Activated CD8-positive, alpha-beta memory T cell treated with anti-CD3 and anti-CD28 coated beads, Interleukin-2, amount 10 ng/mL, durations not matched to agents 7 days and 5 days (primary cell): ENCODE measurements at regions not wholly inside any gene's neighbourhood (a gene's known extent, or its start where the extent isn't known, plus 50 kb on each side); places are given as distances from the start of the nearest gene placed in this dataset.

ENCODE experiments used
- ATAC-seq: fragments of 150-1000 bp; cut with Tn5 transposase; one replicate; pipeline ENCODE4 v1.10.0; 2021; ENCODE audit warnings: moderate library complexity
- CTCF ChIA-PET: fragments of 350-600 bp; sonication (Branson Sonifier 250); formaldehyde crosslinking; loops from one replicate; lab custom pipeline; 2021; ENCODE audit warnings: antibody characterized with exemption; lab: Charles Lee
- DNase-seq: peaks from one replicate; pipeline ENCODE4 v3.0.0-alpha.2; 2020
- H3K27ac Mint-ChIP-seq: one replicate; pipeline ENCODE4 v1.8.0; 2021; ENCODE audit warnings: mild to moderate bottlenecking, mixed read lengths
- H3K27me3 Mint-ChIP-seq: one replicate; pipeline ENCODE4 v1.8.0; 2021; ENCODE audit warnings: mixed read lengths
- H3K36me3 Mint-ChIP-seq: one replicate; pipeline ENCODE4 v1.8.0; 2021; ENCODE audit warnings: mild to moderate bottlenecking, mixed read lengths
- H3K4me1 Mint-ChIP-seq: one replicate; pipeline ENCODE4 v1.8.0; 2021; ENCODE audit warnings: mixed read lengths
- H3K4me3 Mint-ChIP-seq: one replicate; pipeline ENCODE4 v1.8.0; 2021; ENCODE audit warnings: mild to moderate bottlenecking, moderate library complexity, mixed read lengths
- H3K9me3 Mint-ChIP-seq: one replicate; pipeline ENCODE4 v1.8.0; 2022; ENCODE audit warnings: low read depth, mixed read lengths

- H3K27ac Mint-ChIP-seq = no peak overlapping the region
- H3K9me3 Mint-ChIP-seq = peaks cover 7% of the 10 kb centered on the region
- DNase-seq (no peak), ATAC-seq (no peak)
- H3K36me3 Mint-ChIP-seq = no peaks in the 10 kb centered on the region
- H3K4me3 Mint-ChIP-seq = no peak overlapping the region
- no peaks in the 10 kb centered on the region for H3K4me1 Mint-ChIP-seq
- CTCF ChIA-PET = no interaction called here
- H3K27me3 Mint-ChIP-seq = no peaks in the 10 kb centered on the region
Observed at GRCh38 chr5:122258241-122258640, 53.8 kb upstream of the SNCAIP start.

DNA sequence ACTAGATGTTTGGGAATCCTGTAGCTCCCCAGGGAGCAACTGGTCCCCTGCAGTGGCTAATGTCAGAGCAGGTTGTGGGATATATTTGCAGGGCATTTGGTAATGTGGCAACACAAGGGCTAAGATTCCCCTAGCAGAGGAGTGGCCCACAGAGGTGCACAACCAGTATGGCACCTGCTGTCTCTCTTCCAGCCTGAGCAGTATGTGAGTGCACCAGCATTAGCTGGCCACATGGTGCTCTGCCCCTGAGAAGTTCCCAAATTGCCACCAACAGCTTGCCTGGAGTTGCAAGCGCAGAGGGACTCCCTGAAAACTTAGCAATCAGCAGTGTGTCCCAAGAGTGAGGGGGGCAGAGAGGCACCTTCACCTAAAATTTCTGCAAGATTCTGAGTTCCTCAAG is 53.2 kb upstream of the SNCAIP start:
- H3K27me3 Mint-ChIP-seq = no peaks in the 10 kb centered on the region
- no peak for ATAC-seq

DNA sequence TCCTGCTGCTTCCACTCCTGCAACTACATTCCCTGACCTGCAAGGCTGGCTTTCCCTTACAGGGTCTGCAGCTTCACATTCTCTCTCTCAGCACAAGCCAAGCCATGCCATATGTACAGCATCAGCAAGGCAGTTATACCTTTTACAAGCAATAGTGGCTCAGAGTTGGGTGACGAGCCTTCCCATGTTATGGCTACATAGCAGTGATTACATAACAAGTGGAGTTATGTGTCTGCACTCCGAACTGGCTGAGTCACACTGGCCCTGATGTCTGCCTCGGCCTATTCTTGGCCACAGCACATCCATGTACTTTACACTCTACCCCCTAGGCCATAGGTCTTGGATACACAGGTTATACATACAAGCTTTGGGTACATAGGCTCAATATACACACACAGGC is 52.0 kb upstream of the SNCAIP start:
- no peak for DNase-seq
- CTCF ChIA-PET = no interaction called here
- no peak for ATAC-seq
- peaks cover 7% of the 10 kb centered on the region for H3K9me3 Mint-ChIP-seq
- H3K27me3 Mint-ChIP-seq = no peaks in the 10 kb centered on the region
- no peak overlapping the region for H3K4me3 Mint-ChIP-seq
- no peaks in the 10 kb centered on the region for H3K4me1 Mint-ChIP-seq
- no peak overlapping the region for H3K27ac Mint-ChIP-seq
- no peaks in the 10 kb centered on the region for H3K36me3 Mint-ChIP-seq

More for the DNA sequence above, 53.2 kb upstream of the SNCAIP start:
- Mint-ChIP-seq H3K4me3 (no peak overlapping the region), H3K36me3 (no peaks in the 10 kb centered on the region), H3K9me3 (peaks cover 7% of the 10 kb centered on the region), H3K4me1 (no peaks in the 10 kb centered on the region), H3K27ac (no peak overlapping the region)
- CTCF ChIA-PET = no interaction called here
- no peak for DNase-seq

- no peak for ATAC-seq
- CTCF ChIA-PET = interaction anchor here (0.9 kb wide), 1 partner anchor 12 kb away, joined by 3 read pairs; no protein-coding TSS in a partner anchor
Observed at GRCh38 chr5:122262103-122262502, 49.9 kb upstream of the SNCAIP start.

More at GRCh38 chr5:122262103-122262502, 49.9 kb upstream of the SNCAIP start:
- Mint-ChIP-seq H3K4me1 (no peaks in the 10 kb centered on the region), H3K4me3 (no peak overlapping the region), H3K36me3 (no peaks in the 10 kb centered on the region), H3K9me3 (peaks cover 3% of the 10 kb centered on the region), H3K27ac (no peak overlapping the region), H3K27me3 (no peaks in the 10 kb centered on the region)
- no peak for DNase-seq
